ENCODE measurements at regions not wholly inside any gene's neighbourhood (a gene's known extent, or its start where the extent isn't known, plus 50 kb on each side); places are given as distances from the start of the nearest gene placed in this dataset.
A peak's percentile ranks its signal among the peaks of the same experiment; 100 is the strongest.

DNA sequence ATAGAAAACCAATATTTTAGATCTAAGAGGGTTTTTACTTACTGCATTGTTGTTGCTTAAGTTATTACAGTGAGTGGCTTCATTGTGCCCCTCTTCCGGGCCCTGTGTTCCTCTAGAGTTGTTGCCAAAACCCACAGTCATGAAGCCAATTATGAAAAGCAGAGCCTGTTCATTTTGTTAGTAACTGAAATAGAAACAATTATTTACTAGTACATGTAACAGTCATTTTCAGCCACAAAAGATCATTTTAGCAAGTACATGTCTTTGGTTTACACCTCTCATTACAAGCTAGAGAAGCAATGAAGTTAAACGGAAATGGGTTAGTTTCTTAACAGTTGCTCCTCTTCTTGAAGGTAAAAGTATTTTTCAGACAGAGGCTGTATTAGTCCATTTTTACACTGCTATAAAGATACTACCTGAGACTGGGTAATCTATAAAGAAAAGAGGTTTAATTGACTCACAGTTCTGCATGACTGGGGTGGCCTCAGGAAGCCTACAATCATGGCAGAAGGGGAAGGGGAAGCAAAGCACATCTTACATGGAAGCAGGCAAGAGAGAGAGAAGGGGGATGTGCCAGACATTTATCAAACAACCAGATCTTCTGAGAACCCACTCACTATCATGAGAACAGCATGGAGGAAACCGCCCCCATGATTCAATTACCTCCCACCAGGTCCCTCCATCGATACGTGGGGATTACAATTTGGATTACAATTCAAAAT lies 380.5 kb downstream of the SFMBT2 start:
- DNase-seq (ENCODE audit: low read depth, low spot score) = no peak
- TF ChIP-seq, protein P1, sequence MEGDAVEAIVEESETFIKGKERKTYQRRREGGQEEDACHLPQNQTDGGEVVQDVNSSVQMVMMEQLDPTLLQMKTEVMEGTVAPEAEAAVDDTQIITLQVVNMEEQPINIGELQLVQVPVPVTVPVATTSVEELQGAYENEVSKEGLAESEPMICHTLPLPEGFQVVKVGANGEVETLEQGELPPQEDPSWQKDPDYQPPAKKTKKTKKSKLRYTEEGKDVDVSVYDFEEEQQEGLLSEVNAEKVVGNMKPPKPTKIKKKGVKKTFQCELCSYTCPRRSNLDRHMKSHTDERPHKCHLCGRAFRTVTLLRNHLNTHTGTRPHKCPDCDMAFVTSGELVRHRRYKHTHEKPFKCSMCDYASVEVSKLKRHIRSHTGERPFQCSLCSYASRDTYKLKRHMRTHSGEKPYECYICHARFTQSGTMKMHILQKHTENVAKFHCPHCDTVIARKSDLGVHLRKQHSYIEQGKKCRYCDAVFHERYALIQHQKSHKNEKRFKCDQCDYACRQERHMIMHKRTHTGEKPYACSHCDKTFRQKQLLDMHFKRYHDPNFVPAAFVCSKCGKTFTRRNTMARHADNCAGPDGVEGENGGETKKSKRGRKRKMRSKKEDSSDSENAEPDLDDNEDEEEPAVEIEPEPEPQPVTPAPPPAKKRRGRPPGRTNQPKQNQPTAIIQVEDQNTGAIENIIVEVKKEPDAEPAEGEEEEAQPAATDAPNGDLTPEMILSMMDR (IDR thresholded peaks at IDR 0.05; ENCODE audit: low read depth, low read length) = no peak
- no peak overlapping the region for H3K4me3 ChIP-seq (ENCODE audit: low read depth, low read length)
- in situ Hi-C loops (cut with HindIII; ENCODE audit: low sequenced_read_pairs) = no loop called here

DNA sequence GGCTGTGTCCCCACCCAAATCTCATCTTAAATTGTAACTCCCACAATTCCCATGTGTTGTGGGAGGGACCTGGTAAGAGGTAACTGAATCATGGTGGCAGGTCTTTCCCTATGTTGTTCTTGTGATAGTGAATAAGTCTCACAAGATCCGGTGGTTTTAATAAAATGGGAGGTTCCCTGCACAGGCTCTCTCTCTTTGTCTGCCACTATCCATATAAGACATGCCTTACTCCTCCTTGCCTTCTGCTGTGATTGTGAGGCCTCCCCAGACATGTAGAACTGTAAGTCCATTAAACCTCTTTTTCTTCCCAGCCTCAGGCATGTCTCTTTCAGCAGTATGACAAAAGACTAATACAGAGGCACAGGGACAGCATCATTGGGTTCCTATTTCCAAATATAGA lies 381.2 kb downstream of the SFMBT2 start:
- TF ChIP-seq, protein P1 (IDR thresholded peaks at IDR 0.05; ENCODE audit: low read depth, low read length) = no peak

DNA sequence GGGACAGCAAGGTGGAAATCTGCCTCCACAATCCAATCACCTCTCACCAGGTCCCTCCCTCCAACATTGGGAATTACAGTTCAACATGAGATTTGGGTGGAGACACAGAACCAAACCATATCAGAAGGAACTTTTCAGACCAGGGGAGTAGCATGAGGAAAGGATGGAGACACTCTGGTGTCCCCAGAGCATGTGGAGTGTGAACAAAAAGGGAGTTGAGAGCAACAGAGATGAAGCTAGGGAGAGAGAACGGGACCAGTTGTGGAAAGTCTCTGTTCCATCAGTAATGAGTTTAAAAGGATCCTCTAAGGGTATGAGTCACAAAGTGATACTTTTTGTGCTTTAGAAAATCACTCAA lies 382.0 kb downstream of the SFMBT2 start:
- DNase-seq (ENCODE audit: low read depth, low spot score) = no peak
- in situ Hi-C loops (cut with HindIII; ENCODE audit: low sequenced_read_pairs) = no loop called here
- no peak overlapping the region for H3K4me3 ChIP-seq (ENCODE audit: low read depth, low read length)
- TF ChIP-seq, protein P1 (IDR thresholded peaks at IDR 0.05; ENCODE audit: low read depth, low read length) = no peak

More for the DNA sequence above, 381.2 kb downstream of the SFMBT2 start:
- in situ Hi-C loops (cut with HindIII; ENCODE audit: low sequenced_read_pairs) = no loop called here
- no peak for DNase-seq (ENCODE audit: low read depth, low spot score)
- H3K4me3 ChIP-seq (ENCODE audit: low read depth, low read length) = no peak overlapping the region

DNA sequence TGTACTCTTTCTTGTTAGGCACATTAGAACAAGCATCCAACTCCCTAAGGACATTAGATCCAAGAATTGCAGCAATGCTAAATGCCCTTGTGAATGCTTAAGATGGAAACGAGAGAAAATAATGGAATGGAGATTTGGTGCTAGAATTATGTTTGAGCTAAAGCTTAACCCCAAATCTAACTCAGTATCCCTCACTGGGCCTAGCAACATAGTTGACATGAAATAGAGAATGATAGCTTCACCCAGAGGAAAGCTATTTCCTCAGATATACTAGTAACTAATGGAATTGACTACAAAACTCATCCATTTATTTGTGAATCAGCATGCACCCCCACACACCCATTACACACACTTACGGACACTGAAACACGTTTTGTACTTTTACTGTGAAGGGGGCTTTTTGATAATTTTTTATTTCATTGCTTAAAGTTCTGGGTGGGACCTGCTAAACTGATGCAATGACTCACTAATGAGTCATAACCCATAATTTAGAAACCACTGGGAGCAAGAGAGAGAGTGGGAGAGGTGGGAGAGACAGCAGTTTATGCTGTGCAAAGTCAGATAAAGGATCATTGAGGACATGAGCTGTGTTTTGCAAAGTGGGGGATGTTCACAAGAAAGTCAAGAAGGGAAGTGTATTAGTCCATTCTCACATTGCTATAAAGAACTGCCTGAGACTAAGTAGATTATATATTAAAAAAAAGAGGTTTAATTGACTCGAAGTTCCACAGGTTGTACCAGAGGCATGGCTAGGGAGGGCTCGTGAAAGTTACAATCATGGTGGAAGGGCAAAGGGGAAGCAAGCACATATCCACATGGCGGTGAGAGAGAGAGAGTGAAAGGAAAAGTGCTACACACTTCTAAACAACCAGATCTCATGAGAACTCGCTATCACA lies 382.7 kb downstream of the SFMBT2 start:
- peak; percentile 64 for DNase-seq (ENCODE audit: low read depth, low spot score)
- in situ Hi-C loops (cut with HindIII; ENCODE audit: low sequenced_read_pairs) = no loop called here
- TF ChIP-seq, protein P1 (IDR thresholded peaks at IDR 0.05; ENCODE audit: low read depth, low read length) = no peak
- H3K4me3 ChIP-seq (ENCODE audit: low read depth, low read length) = no peak overlapping the region

DNA sequence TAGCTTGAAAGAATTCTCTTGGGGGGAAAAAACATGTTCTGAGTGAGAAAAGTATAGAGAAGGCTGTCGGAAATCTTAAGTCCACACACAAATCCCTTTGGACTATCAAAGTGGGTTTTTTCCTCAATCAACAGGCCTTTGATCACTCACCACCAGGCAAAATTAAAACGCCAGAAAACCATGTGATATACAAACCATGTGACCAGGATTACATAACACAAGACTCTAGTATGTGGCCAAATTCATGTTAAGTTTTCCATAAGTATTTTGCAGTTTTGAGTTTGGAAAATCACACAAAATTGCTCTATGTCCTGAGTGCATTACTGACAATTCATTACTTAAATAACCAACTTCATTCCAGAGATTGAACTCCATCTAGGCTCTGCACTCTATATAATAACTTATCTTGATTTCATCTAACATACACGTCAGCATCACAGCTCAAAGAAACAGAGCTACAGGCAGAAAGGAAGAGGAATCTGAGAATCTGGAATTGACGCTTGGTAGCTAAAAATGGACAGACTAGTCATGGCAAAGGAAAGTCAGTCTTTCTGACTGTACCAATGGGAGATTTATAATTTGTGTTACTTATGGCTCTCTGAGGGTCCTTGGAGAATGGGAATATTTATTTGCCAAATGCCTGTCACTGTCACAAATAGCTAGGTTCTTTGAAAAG lies 383.5 kb downstream of the SFMBT2 start:
- TF ChIP-seq, protein P1 (IDR thresholded peaks at IDR 0.05; ENCODE audit: low read depth, low read length) = no peak
- H3K4me3 ChIP-seq (ENCODE audit: low read depth, low read length) = no peak overlapping the region
- in situ Hi-C loops (cut with HindIII; ENCODE audit: low sequenced_read_pairs) = no loop called here
- no peak for DNase-seq (ENCODE audit: low read depth, low spot score)

DNA sequence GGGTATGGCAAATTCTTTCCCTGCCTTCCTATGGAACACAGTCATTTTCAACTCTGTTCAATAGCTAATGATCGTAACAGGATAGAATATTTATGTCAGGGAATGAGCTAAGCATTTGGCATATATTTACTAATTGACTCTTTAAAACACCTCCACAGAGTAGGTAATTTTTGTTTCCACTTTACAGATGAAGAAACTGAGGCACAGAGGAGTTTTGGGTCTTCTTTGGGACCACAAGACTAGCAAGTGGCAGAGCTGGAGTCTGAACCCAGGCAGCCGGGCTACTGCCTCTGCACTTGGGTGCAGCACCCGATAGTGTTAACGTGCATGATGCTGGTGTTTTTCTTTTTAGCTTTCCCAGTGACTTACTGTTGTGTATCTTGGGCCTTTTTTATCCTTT lies 384.0 kb downstream of the SFMBT2 start:
- H3K4me3 ChIP-seq (ENCODE audit: low read depth, low read length) = no peak overlapping the region
- TF ChIP-seq, protein P1 (IDR thresholded peaks at IDR 0.05; ENCODE audit: low read depth, low read length) = no peak
- no peak for DNase-seq (ENCODE audit: low read depth, low spot score)
- in situ Hi-C loops (cut with HindIII; ENCODE audit: low sequenced_read_pairs) = no loop called here

All from astrocyte of the spinal cord (primary cell).